IPS-15b (cell line): ENCODE measurements at regions not wholly inside any gene's neighbourhood (a gene's known extent, or its start where the extent isn't known, plus 50 kb on each side); places are given as distances from the start of the nearest gene placed in this dataset.

Source experiments
- H3K27me3 ChIP-seq: one replicate; pipeline ENCODE4 v1.6.1; 2013; ENCODE audit warnings: low read length; ENCODE audit not compliant: control insufficient read depth, insufficient read depth
- H3K36me3 ChIP-seq: one replicate; pipeline ENCODE4 v1.6.1; 2013; ENCODE audit warnings: low read length; ENCODE audit not compliant: control insufficient read depth, insufficient read depth
- H3K4me1 ChIP-seq: one replicate; pipeline ENCODE4 v1.6.1; 2013; ENCODE audit warnings: mild to moderate bottlenecking, low read length; ENCODE audit not compliant: control insufficient read depth, insufficient read depth
- H3K4me3 ChIP-seq: one replicate; pipeline ENCODE4 v1.5.1; 2013; ENCODE audit warnings: low read depth, low read length
- H3K9ac ChIP-seq: one replicate; pipeline ENCODE4 v1.6.1; 2013; ENCODE audit warnings: low read depth, mild to moderate bottlenecking, low read length
- H3K9me3 ChIP-seq: one replicate; pipeline ENCODE4 v1.6.1; 2013; ENCODE audit warnings: mild to moderate bottlenecking, low read length; ENCODE audit not compliant: control insufficient read depth, insufficient read depth

- Histone ChIP-seq H3K4me1 (peaks cover 2% of the 10 kb centered on the region), H3K36me3 (no peaks in the 10 kb centered on the region), H3K4me3 (no peak overlapping the region), H3K27me3 (no peaks in the 10 kb centered on the region), H3K9me3 (no peaks in the 10 kb centered on the region), H3K9ac (no peak overlapping the region)
Measured at GRCh38 chr6:10303608-10304506, 111.0 kb downstream of the TFAP2A start.

DNA sequence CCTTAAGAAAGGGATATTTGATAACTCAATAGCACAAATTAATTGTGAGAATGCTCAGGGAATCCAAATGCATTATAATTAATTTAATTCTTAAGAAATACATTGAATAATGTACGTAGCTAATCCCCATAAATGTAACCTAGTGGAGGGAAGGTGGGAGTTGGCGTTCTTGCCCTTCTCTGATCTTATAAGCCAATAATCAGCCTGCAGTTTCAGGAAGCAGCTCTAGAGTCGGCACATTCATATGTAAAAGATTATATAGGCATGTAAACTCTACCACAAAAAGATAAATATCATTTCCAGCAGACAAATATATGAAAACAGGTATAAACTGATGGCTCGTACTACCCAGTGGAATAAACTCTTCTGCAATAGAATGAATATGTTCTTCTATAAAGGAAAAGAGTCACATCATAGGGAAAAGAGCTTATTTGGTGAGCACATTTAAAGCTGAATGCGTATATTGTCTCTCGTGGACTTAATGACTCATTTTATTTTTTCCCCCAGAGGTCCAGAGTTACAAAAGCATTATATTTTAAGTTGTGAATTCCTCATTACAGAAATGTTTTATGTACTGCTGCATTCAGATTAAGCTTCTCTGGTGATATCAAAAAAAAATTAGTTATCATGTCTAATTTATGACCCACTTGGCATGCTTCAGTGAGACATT, 112.2 kb downstream of the TFAP2A start:
- H3K4me3 ChIP-seq = no peak overlapping the region
- no peaks in the 10 kb centered on the region for H3K9me3 ChIP-seq
- H3K36me3 ChIP-seq = no peaks in the 10 kb centered on the region
- H3K27me3 ChIP-seq = no peaks in the 10 kb centered on the region
- no peak overlapping the region for H3K9ac ChIP-seq
- peaks cover 2% of the 10 kb centered on the region for H3K4me1 ChIP-seq

DNA sequence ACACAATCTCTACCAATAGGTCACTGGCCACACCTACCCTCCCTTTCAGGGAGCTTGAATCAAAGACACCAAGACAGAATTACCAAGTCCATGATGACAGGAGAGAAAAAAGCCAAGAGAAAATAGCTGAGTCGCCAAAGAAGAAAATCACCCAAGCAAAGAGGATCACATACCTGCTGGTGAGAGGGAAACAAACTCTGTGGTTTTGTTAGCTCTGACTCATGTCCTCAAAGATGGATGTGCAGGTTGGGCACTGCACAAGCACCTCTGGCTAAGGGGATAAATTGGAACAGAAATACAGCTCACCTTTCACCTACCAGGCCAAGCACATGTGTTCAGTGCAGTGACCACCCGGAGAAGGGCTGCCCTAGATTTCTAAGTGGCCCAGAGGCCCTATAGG, 114.8 kb downstream of the TFAP2A start:
- no peaks in the 10 kb centered on the region for H3K9me3 ChIP-seq
- H3K27me3 ChIP-seq = no peaks in the 10 kb centered on the region
- no peak overlapping the region for H3K4me3 ChIP-seq
- peaks cover 2% of the 10 kb centered on the region for H3K4me1 ChIP-seq
- H3K9ac ChIP-seq = no peak overlapping the region
- H3K36me3 ChIP-seq = no peaks in the 10 kb centered on the region

GRCh38 chr6:10297832-10298231, 117.0 kb downstream of the TFAP2A start:
- no peaks in the 10 kb centered on the region for H3K9me3 ChIP-seq
- H3K9ac ChIP-seq = no peak overlapping the region
- H3K4me1 ChIP-seq = peaks cover 2% of the 10 kb centered on the region
- H3K4me3 ChIP-seq = no peak overlapping the region
- H3K27me3 ChIP-seq = no peaks in the 10 kb centered on the region
- no peaks in the 10 kb centered on the region for H3K36me3 ChIP-seq

DNA sequence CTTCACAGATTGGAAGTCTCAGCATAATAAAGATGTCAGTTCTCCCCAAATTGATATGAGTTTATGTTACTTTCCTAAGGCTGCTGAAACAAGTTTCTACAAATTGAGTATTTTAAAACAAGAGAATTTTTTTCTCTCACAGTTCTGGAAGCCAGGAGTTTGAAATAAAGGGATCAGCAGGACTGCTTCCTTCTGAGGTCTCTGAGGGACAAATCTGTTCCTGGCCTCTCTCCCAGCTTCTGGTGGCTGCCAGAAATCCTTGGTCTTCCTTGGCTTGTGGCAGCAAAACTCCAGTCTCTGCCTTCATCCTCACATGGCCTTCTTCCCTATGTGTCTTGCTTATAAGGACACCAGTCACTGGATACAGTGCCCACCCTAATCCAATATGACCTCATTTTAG, 136.1 kb downstream of the TFAP2A start:
- Histone ChIP-seq H3K4me1 (no peaks in the 10 kb centered on the region), H3K36me3 (no peaks in the 10 kb centered on the region), H3K4me3 (no peak overlapping the region)

GRCh38 chr6:10276660-10277287, 138.1 kb downstream of the TFAP2A start:
- Histone ChIP-seq H3K9ac (no peak overlapping the region), H3K4me3 (no peak overlapping the region), H3K36me3 (no peaks in the 10 kb centered on the region), H3K9me3 (no peaks in the 10 kb centered on the region), H3K27me3 (no peaks in the 10 kb centered on the region), H3K4me1 (no peaks in the 10 kb centered on the region)

More for the DNA sequence above, 136.1 kb downstream of the TFAP2A start:
- no peak overlapping the region for H3K9ac ChIP-seq
- H3K27me3 ChIP-seq = no peaks in the 10 kb centered on the region
- no peaks in the 10 kb centered on the region for H3K9me3 ChIP-seq

- no peak overlapping the region for H3K9ac ChIP-seq
- no peaks in the 10 kb centered on the region for H3K4me1 ChIP-seq
- H3K36me3 ChIP-seq = no peaks in the 10 kb centered on the region
- no peaks in the 10 kb centered on the region for H3K27me3 ChIP-seq
- H3K4me3 ChIP-seq = no peak overlapping the region
- H3K9me3 ChIP-seq = no peaks in the 10 kb centered on the region
Measured at GRCh38 chr6:10276106-10276505, 138.8 kb downstream of the TFAP2A start.

- no peak overlapping the region for H3K4me3 ChIP-seq
- H3K9me3 ChIP-seq = no peaks in the 10 kb centered on the region
- H3K27me3 ChIP-seq = no peaks in the 10 kb centered on the region
- H3K4me1 ChIP-seq = peaks cover 12% of the 10 kb centered on the region
- H3K9ac ChIP-seq = no peak overlapping the region
- H3K36me3 ChIP-seq = no peaks in the 10 kb centered on the region
Measured at GRCh38 chr6:10272591-10272990, 142.3 kb downstream of the TFAP2A start.

- H3K9ac ChIP-seq = no peak overlapping the region
- no peaks in the 10 kb centered on the region for H3K36me3 ChIP-seq
- no peak overlapping the region for H3K4me3 ChIP-seq
- H3K27me3 ChIP-seq = no peaks in the 10 kb centered on the region
- no peaks in the 10 kb centered on the region for H3K9me3 ChIP-seq
- H3K4me1 ChIP-seq = peaks cover 12% of the 10 kb centered on the region
Measured at GRCh38 chr6:10271982-10272381, 142.9 kb downstream of the TFAP2A start.

DNA sequence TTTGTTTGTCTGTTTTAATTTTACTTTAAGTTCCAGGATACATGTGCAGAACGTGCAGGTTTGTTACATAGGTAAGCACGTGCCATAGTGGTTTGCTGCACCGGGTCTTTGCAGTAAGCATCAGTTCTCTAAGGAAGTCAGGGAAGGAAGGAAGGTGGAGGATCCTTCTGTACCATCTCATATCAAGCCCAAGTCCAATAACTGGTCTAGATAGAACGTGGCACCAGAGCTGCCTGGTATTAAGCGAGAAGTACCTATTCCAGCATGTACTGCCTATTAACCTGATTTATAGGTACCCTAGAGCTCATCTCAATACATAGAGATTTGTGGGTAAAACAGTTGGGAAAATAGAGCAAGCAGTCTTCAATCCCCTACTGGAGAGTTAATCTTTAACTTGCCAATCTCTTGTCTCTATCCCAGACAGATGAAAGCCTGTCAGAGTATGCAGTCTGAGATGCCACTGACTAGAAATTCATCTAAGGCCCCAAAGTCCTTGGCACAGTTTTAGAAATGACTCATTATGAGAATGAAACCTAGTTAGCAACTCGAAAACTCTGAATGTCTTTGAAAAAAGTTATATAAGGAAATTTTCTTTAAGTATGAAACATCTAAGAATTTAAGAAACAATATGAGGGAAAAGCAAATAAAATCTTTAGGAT, 144.9 kb downstream of the TFAP2A start:
- Histone ChIP-seq H3K4me1 (peaks cover 12% of the 10 kb centered on the region), H3K36me3 (no peaks in the 10 kb centered on the region), H3K9me3 (no peaks in the 10 kb centered on the region), H3K9ac (no peak overlapping the region), H3K4me3 (no peak overlapping the region), H3K27me3 (no peaks in the 10 kb centered on the region)

- no peak overlapping the region for H3K9ac ChIP-seq
- H3K36me3 ChIP-seq = no peaks in the 10 kb centered on the region
- peaks cover 12% of the 10 kb centered on the region for H3K4me1 ChIP-seq
- no peak overlapping the region for H3K4me3 ChIP-seq
- H3K9me3 ChIP-seq = no peaks in the 10 kb centered on the region
- H3K27me3 ChIP-seq = no peaks in the 10 kb centered on the region
Measured at GRCh38 chr6:10268611-10269310, 146.1 kb downstream of the TFAP2A start.
